Spinal cord (tissue), 9 donors: ENCODE measurements at regions not wholly inside any gene's neighbourhood (a gene's known extent, or its start where the extent isn't known, plus 50 kb on each side); places are given as distances from the start of the nearest gene placed in this dataset.

Experiments
- DNase-seq, 6 donors: peaks; one replicate each; pipeline versions ENCODE4 v3.0.0 to v3.0.0-alpha.2; 2013 to 2015; ENCODE audit warnings: low spot score in 6 of 6, low read depth in 4 of 6
- H3K27ac ChIP-seq: one replicate; pipeline ENCODE4 v1.5.1; 2013; ENCODE audit warnings: low read depth, low read length, control low read depth
- H3K27me3 ChIP-seq: one replicate; pipeline ENCODE4 v1.6.1; 2013; ENCODE audit warnings: low read length; ENCODE audit not compliant: control insufficient read depth, insufficient read depth
- H3K36me3 ChIP-seq: one replicate; pipeline ENCODE4 v1.6.1; 2013; ENCODE audit warnings: low read length; ENCODE audit not compliant: control insufficient read depth, insufficient read depth
- H3K4me1 ChIP-seq: one replicate; pipeline ENCODE4 v1.6.1; 2013; ENCODE audit warnings: low read length; ENCODE audit not compliant: control insufficient read depth, insufficient read depth
- H3K4me3 ChIP-seq: one replicate; pipeline ENCODE4 v1.5.1; 2013; ENCODE audit warnings: low read depth, low read length, control low read depth
- H3K9me3 ChIP-seq: one replicate; pipeline ENCODE4 v1.6.1; 2013; ENCODE audit warnings: low read length; ENCODE audit not compliant: control insufficient read depth, insufficient read depth
- WGBS: methylation state at CpG from one replicate; pipeline ENCODE4 v1.1.5; 2013; ENCODE audit warnings: missing lambda C conversion rate; ENCODE audit not compliant: insufficient coverage; 5-methylcytosine and 5-hydroxymethylcytosine counted together
- donor health status: healthy.

DNA sequence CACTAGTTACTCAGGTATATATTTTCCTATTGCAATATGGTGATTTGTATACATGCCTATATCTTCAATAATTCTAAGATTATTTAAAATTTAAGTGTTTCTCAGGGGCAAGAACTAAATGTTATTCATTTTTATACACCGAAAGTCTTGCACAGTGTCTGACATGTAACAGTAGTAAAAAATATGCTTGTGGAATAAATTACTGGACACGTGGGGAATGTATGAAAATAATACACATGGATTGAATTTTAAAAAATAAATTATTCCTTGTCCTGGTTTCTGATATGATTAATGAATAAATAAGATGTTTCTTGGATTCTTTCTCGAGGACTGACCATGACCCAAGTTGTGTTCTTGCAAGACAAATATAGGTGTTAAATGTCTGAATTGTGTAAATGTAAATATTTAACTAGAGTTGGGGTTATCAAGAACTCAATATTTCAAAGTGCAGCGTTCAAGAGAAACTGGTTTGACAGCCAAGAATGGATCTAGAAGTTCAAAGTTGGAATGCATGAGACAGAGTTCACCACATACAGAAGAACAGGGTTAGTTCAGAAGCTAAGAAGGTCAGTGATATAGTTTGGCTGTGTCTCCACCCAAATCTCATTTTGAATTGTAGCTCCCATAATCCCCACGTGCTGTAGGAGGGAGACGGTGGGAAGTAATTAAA, 142.1 kb upstream of the SPAG17 start:
- Histone ChIP-seq H3K4me1 (no peaks in the 10 kb centered on the region), H3K36me3 (no peaks in the 10 kb centered on the region), H3K4me3 (no peak overlapping the region), H3K27ac (no peak overlapping the region), H3K27me3 (no peaks in the 10 kb centered on the region), H3K9me3 (no peaks in the 10 kb centered on the region)
- 88% methylated on average over 1 of the region's 6 CpGs for WGBS
- no peak for DNase-seq

DNA sequence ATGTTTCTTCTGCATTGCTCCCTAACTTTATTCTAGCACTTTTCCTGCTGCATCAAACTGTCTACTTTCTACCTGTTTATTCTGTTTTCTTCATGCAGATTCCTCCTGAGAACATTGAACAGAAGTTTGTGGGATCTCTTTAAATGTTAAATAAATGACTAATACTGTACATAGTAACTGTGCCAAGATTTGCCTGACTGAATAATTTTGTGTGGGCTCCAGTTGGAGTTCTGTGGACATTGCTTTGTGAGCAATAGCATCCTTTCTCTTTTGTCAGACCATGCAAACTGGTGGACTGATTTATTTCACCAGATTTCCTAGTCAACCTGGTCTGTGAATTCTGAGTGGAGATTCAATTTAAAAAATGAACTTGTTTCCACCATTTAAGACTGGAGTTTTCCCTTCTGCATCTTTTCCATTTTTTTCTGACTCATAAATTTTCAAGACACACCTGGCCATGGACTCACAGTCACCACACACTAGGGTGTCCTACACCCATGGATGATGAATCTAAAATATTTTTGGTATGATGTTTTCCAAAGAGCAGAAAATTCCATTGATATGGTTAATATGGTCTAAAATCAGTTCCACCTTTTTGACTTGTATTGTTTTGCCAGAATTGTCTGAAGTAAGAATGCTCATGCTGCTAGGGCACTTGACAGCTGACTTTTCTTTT, 140.7 kb upstream of the SPAG17 start:
- H3K36me3 ChIP-seq = no peaks in the 10 kb centered on the region
- H3K27ac ChIP-seq = no peak overlapping the region
- DNase-seq = no peak
- H3K9me3 ChIP-seq = no peaks in the 10 kb centered on the region
- no peaks in the 10 kb centered on the region for H3K4me1 ChIP-seq
- H3K27me3 ChIP-seq = no peaks in the 10 kb centered on the region
- H3K4me3 ChIP-seq = no peak overlapping the region

- Histone ChIP-seq H3K4me1 (no peaks in the 10 kb centered on the region), H3K36me3 (no peaks in the 10 kb centered on the region), H3K9me3 (no peaks in the 10 kb centered on the region), H3K27ac (no peak overlapping the region), H3K27me3 (no peaks in the 10 kb centered on the region), H3K4me3 (no peak overlapping the region)
- WGBS = 50% methylated on average over 1 of the region's 1 CpG
- no peak for DNase-seq
These were observed 138.2 kb upstream of the SPAG17 start for GRCh38 chr1:118323246-118323645.

GRCh38 chr1:118322331-118322730, 137.3 kb upstream of the SPAG17 start:
- Histone ChIP-seq H3K9me3 (no peaks in the 10 kb centered on the region), H3K27me3 (no peaks in the 10 kb centered on the region), H3K4me3 (no peak overlapping the region), H3K27ac (no peak overlapping the region), H3K36me3 (no peaks in the 10 kb centered on the region), H3K4me1 (no peaks in the 10 kb centered on the region)
- 24% methylated on average over 1 of the region's 3 CpGs for WGBS
- no peak for DNase-seq

GRCh38 chr1:118321840-118322239, 136.8 kb upstream of the SPAG17 start:
- Histone ChIP-seq H3K4me3 (no peak overlapping the region), H3K9me3 (no peaks in the 10 kb centered on the region), H3K36me3 (no peaks in the 10 kb centered on the region), H3K27me3 (no peaks in the 10 kb centered on the region), H3K4me1 (no peaks in the 10 kb centered on the region), H3K27ac (no peak overlapping the region)
- WGBS = no CpG with 5 or more reads among the region's 6 CpGs
- DNase-seq = no peak

GRCh38 chr1:118317842-118318614, 133.0 kb upstream of the SPAG17 start:
- Histone ChIP-seq H3K9me3 (no peaks in the 10 kb centered on the region), H3K4me1 (no peaks in the 10 kb centered on the region), H3K27ac (no peak overlapping the region), H3K36me3 (no peaks in the 10 kb centered on the region), H3K27me3 (no peaks in the 10 kb centered on the region), H3K4me3 (no peak overlapping the region)
- 96% methylated on average over 3 of the region's 6 CpGs for whole genome bisulfite sequencing
- DNase-seq = no peak

GRCh38 chr1:118306851-118307250, 121.8 kb upstream of the SPAG17 start:
- H3K27me3 ChIP-seq = no peaks in the 10 kb centered on the region
- DNase-seq = no peak
- H3K36me3 ChIP-seq = no peaks in the 10 kb centered on the region
- H3K4me3 ChIP-seq = no peak overlapping the region
- 85% methylated on average over 3 of the region's 4 CpGs for WGBS
- no peak overlapping the region for H3K27ac ChIP-seq
- no peaks in the 10 kb centered on the region for H3K9me3 ChIP-seq
- H3K4me1 ChIP-seq = no peaks in the 10 kb centered on the region

- no peaks in the 10 kb centered on the region for H3K9me3 ChIP-seq
- H3K4me1 ChIP-seq = no peaks in the 10 kb centered on the region
- 57% methylated on average over 3 of the region's 4 CpGs for WGBS
- peak in 2 of 6 donors; percentile 35 to 41 for DNase-seq
- H3K27me3 ChIP-seq = no peaks in the 10 kb centered on the region
- no peaks in the 10 kb centered on the region for H3K36me3 ChIP-seq
- H3K4me3 ChIP-seq = no peak overlapping the region
- H3K27ac ChIP-seq = no peak overlapping the region
These were observed 119.8 kb upstream of the SPAG17 start for GRCh38 chr1:118304722-118305359.

- 62% methylated on average over 2 of the region's 4 CpGs for WGBS
These were observed 118.5 kb upstream of the SPAG17 start for GRCh38 chr1:118303534-118303933.

More at GRCh38 chr1:118303534-118303933, 118.5 kb upstream of the SPAG17 start:
- H3K27ac ChIP-seq = no peak overlapping the region
- no peaks in the 10 kb centered on the region for H3K9me3 ChIP-seq
- H3K27me3 ChIP-seq = no peaks in the 10 kb centered on the region
- H3K4me3 ChIP-seq = no peak overlapping the region
- DNase-seq = no peak
- no peaks in the 10 kb centered on the region for H3K4me1 ChIP-seq
- H3K36me3 ChIP-seq = no peaks in the 10 kb centered on the region
